ENCODE measurements at regions not wholly inside any gene's neighbourhood (a gene's known extent, or its start where the extent isn't known, plus 50 kb on each side); places are given as distances from the start of the nearest gene placed in this dataset.

DNA sequence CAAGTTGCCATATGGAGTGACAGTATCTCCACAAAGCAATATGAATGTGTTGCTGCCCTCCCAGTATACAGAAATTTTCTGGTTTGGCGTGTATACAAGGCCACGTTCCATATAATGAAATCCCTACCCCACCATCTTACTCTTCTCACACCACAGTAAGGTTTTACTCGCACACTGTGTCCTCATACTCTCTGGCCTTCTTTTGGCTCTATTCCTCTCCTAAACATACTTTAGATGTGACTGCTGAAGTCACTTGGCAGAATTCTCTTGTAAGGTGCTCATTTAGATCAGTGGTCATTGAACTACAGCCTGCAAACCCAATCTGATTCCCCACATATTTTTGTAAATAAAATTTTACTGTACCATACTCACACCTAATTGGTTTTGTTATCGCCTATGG lies 123.2 kb downstream of the RFPL4B start:
- TF ChIP-seq EZH2phosphoT487 (IDR thresholded peaks at IDR 0.05; ENCODE audit: low read length) = no peak
- TF ChIP-seq, protein P1, sequence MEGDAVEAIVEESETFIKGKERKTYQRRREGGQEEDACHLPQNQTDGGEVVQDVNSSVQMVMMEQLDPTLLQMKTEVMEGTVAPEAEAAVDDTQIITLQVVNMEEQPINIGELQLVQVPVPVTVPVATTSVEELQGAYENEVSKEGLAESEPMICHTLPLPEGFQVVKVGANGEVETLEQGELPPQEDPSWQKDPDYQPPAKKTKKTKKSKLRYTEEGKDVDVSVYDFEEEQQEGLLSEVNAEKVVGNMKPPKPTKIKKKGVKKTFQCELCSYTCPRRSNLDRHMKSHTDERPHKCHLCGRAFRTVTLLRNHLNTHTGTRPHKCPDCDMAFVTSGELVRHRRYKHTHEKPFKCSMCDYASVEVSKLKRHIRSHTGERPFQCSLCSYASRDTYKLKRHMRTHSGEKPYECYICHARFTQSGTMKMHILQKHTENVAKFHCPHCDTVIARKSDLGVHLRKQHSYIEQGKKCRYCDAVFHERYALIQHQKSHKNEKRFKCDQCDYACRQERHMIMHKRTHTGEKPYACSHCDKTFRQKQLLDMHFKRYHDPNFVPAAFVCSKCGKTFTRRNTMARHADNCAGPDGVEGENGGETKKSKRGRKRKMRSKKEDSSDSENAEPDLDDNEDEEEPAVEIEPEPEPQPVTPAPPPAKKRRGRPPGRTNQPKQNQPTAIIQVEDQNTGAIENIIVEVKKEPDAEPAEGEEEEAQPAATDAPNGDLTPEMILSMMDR (IDR thresholded peaks at IDR 0.05; ENCODE audit: low read length) = no peak
- no peak for TF ChIP-seq EZH2 (optimal IDR thresholded peaks at IDR 0.05; ENCODE audit: low read depth, low read length)

All from MM.1S (cell line).